HG03139 (cell line): ENCODE measurements at regions not wholly inside any gene's neighbourhood (a gene's known extent, or its start where the extent isn't known, plus 50 kb on each side); places are given as distances from the start of the nearest gene placed in this dataset.

Experiments used
- ATAC-seq: cut with Tn5 transposase; IDR thresholded peaks from one replicate; pipeline ENCODE4 v1.9.1; 2021; ENCODE audit not compliant: unreplicated experiment

DNA sequence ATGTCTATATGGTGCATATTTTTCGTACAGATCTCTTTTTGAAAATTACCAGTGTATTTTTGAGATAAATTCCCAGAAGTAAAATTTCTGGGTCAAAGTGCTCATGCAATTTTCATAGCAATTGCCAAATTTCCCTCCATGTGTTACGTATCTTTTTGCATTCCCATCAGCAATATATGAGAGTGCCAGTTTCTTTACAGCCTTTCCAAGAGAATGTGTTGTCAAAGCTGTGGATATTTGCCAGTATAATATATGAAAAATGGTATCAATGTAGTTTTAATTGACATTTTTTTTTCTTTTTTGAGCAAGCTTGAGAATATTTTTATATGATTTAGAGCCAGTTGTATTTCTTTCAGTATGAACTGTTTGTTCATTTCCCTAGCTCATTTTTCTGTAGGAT is 399.0 kb upstream of the KLF12 start:
- ATAC-seq, result no peak

DNA sequence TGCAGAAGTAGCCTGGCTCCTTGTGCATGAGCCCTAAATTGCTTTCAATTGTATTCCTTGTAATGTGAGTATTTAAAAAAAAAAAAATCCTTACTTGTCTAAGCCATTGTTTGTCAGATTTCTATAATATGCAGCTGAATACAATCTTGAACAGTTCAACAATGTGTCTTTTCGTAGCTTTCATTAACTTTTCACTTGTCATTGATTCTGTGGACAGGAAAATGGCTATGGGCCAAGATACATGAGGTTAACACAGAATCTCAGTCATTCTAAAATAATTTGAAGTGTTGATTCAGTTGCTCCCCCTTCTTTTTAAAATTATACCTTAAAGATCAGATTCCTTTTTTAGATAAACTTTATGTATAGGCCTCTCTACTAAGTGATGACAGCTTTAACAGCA is 395.8 kb upstream of the KLF12 start:
- ATAC-seq, result no peak

DNA sequence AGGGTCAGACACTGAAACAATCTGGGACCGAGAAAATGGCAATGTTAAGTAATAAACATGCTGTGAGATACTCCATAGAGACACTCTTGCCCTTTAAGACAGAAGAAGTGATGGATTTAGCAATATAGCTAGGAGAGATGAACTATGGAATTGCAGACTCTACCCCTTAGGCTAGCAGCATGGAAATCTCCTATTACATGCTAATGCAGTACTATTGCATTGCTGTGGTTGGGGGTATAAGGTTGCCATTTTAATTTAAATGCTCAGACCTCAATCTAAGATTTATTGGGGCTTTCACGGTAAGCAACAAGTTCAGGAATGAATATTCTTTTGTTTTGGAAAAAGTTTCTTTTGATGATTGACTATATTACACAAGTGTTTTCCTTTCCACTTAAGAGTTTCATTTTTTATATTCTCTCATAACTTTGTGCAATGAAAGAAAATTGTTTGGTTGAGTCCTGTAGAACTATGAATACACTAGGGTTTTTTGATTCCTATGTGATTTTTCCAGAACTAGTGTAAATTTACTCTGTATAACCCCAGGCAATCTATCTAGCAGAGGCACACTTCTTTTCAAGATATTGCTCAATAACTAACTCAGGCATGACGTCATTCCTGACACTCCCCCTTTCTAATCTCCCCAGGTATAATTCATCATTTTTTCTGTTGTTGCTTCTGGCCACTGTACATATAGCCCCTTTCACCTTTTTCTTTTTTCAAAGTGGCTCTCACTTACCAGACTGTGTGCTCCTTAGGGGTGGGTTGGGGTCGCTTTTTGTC is 394.7 kb upstream of the KLF12 start:
- ATAC-seq, result no peak

DNA sequence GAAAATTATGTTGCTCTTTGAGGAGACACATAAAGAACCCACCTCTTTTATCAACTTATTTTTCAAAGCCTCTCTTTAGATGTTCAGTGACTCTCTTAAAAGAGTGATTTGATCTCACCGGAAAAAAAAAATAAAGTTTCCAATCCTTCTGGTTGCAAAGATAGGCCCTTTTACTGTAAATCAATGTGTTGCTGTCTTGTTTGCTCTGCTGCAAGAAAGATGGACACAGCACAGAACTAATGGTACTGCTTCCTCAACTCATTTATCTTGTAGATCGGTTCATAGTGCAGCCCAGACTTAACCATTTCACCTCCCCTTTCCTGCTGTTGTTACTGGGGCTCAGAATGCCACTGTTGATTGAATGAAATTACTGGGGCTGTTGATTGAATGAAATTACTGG is 388.9 kb upstream of the KLF12 start:
- ATAC-seq, result no peak

DNA sequence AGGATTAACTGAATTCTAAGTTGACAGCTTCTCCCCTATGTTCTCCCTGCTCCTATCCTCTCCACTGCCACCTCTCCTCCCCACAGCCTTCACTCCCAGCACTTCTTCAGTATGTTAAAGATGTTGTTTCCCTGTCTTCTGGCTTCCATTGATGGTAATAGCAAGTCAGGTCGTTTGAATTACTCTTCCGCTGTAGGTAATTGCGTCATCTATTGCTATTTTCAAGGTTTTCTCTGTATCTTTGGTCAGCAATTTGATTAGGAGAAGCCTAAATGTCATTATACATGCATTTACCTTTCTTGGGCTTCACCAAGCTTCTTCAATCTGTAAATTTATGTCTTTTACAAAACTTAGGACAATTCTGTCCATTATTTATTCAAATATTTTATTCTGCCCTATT is 377.3 kb upstream of the KLF12 start:
- no peak for ATAC-seq

GRCh38 chr13:74487091-74487722 is 353.0 kb upstream of the KLF12 start:
- no peak for ATAC-seq

DNA sequence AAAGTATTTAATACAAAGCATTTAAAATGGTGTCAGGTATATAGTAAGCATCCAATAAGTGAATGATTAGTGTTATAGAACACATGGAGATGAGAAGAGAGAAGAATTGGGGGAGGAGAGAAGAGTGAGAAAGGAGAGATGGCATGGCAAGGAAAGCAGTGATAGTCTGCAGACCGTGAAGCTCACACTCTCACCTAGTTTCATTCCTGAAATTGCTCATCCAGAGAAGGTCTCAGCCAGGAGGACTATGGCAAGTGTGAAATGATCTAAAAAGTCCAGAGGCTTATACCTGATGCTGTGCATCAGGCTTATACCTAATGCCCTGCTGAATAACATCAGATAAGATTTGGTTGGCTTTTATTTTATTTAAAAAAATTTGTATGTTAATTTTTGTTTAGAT is 351.6 kb upstream of the KLF12 start:
- ATAC-seq, result no peak

- no peak for ATAC-seq
These were observed 344.9 kb upstream of the KLF12 start for GRCh38 chr13:74479124-74479523.

- ATAC-seq, result no peak
These were observed 342.6 kb upstream of the KLF12 start for GRCh38 chr13:74476788-74477187.

- ATAC-seq, result no peak
These were observed 342.2 kb upstream of the KLF12 start for GRCh38 chr13:74476365-74476764.

DNA sequence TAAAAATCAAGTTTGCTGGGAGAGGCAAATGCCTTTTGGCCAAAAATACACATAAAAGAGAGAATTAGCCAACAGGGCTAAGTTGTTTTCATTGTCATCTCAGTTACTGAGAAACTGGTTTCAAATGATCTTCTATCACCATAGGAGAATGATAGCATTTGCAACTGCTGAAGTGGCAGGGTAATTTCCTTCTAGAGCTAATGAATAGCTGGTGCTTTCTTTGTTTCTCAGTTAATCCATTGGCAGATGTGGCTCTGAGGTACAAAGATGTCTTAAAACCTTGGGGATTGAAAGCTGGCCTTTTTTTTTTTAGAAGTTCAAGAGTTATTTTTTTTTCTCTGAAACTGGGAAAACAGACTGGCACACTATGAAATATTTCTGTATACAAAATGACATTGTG is 332.7 kb upstream of the KLF12 start:
- no peak for ATAC-seq

DNA sequence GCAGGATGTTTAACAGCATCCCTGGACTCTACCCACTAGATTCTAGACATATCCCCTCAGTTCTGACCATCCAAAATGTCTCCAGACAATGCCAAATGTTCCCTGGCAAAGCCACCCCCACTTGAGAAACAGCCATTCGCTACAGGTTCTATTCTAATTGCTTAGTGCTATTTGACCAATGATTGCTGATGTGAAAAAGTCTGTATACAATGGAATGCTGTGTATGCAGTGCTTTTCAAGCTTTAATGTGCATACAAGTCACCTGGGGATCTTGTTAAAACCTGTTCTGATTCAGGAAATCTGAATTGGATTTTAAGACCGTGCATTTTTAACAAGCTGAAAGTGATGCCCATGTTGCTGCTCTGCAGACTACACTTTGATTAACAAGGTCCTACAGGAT is 331.8 kb upstream of the KLF12 start:
- no peak for ATAC-seq

DNA sequence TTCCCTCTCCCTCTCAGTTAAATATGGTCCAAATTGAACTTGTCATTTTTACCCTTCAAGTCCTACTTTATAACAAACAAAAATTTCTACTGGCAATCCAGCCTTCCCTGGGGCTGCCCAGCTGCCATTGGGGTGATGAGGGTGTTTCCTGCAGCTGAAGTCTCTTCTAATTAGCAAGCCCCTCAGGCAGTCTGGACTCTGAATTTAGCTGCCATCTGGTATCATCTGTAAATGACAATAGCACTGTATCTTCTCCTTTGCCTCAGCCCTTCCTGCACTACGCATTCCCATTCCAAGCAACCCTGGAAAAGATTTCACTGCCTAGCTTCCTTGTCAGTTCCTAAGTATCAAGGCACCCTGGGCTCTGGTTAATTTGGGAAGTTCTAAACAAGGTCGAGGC is 331.1 kb upstream of the KLF12 start:
- no peak for ATAC-seq

- no peak for ATAC-seq
These were observed 330.5 kb upstream of the KLF12 start for GRCh38 chr13:74464670-74465069.

GRCh38 chr13:74461011-74461410 is 326.8 kb upstream of the KLF12 start:
- ATAC-seq, result no peak

DNA sequence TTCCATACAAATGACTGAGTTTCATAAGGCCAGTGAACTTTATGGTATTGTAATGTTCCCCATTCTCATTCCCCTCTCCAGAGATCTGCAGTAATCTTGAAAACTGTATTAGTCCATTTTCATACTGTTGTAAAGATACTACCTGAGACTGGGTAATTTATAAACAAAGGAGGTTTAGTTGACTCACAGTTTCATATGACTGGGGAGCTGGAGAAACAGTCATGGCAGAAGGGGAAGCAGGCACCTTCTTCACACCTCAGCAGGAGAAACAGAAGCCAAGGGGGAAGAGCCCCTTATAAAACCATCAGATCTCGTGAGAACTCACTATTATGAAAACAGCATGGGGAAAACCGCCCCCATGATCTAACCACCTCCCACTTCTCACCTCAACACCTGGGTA is 318.7 kb upstream of the KLF12 start:
- ATAC-seq, result no peak

DNA sequence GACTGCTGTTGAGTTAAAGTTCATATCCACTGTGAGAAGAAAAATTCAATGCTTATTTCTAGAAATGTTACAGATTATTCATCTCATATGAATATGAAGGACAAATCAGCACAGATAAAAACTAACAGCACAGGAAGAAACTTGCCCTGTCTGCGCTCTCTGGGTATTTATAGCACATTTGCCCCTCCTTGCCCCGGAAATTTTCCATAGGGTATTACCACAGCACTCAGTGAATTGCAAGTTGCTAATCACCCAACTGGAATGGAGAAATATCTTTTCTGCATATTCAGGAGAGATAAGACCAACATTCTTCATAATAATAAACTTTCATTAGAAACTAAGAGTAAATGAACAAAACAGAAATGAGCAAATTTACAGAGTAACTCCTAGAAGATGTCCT is 318.0 kb upstream of the KLF12 start:
- ATAC-seq, result no peak

- ATAC-seq, result no peak
These were observed 316.8 kb upstream of the KLF12 start for GRCh38 chr13:74450964-74451363.

- ATAC-seq, result no peak
These were observed 316.3 kb upstream of the KLF12 start for GRCh38 chr13:74450525-74450845.

- ATAC-seq, result no peak
These were observed 315.8 kb upstream of the KLF12 start for GRCh38 chr13:74449811-74450524.

DNA sequence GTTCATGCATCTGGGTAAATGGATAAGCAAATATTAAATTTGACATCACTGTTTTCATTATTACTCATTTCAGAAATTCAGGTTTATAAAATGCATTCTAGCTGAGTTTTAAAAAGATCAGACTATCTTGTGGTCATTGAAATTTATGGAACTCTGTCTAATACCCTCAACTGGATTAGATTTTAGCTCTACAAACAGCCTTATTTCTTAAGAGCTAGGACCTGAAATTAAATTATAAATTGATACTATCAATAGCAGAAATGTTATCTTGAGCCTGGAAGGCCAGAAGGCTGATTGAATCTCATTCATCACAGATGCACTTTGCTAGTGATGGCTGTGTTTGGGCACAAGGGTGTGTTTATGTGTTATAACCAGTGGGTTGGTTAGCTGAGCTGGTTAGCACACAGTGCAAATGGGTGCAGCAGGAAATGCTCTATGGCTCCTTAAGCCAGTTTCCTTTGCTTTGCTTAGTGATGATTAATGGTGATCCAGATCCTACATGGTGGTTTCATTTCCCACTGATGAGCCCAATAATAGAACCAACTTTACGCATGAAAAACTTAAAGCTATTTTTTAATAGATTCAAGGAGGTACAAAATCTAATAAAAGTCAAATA is 310.8 kb upstream of the KLF12 start:
- ATAC-seq, result no peak

GRCh38 chr13:74444161-74444571 is 310.0 kb upstream of the KLF12 start:
- ATAC-seq, result no peak
